HG03103 (cell line): ENCODE measurements at regions not wholly inside any gene's neighbourhood (a gene's known extent, or its start where the extent isn't known, plus 50 kb on each side); places are given as distances from the start of the nearest gene placed in this dataset.

Source experiments
- ATAC-seq: cut with Tn5 transposase; IDR thresholded peaks from one replicate; pipeline ENCODE4 v1.9.1; 2021; ENCODE audit warnings: low read depth; ENCODE audit not compliant: unreplicated experiment

DNA sequence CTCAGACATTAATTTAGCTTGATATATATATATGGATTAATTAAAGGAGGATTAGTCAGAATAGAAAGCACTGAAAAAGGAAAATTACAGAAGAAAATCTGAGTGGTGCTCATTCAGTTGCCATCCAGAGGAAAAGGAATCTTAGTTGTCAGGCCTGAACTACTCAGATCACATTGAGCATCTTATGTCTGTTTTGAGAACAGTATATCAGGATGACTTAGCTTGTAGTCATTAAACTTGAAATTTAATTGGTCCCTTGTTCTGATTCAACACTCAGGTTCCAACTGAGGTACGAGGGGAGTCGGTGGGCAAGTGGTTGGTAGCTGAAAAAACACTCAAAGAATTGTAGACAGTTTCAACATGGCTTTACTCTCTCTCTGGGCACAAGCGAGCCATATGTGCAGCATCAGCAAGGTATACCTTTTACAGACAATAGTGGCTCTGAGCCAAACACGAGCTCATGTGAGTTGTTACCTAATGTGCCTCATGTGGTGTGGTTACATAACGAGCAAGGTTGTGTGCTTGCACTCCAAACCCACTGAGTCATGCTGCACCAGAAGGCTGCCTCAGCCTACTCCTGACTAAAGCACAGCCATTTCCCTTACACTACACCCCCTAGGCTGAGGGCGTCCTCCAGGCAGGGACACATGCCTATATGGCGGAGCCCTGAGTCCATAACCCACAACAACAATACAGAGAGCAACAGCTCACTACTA lies 73.0 kb upstream of the HMGN3 start:
- no peak for ATAC-seq

DNA sequence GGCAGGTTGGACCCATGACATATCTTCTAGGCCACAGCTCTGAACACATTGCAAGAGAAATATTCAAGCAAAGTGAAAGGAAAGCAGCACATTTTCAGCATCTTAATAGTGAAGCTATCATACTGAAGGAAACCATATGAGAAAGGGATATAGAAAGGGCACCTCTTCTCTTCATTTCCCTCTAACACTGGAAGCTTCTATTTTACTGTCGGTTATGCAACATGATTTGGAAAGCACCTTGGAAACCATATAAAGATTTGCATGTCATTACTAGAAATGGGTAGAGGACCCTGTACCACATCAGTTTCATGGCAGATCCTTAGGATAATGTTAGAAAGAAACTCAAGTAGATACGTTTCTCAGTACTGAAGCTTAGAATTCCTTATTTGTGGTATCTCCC lies 70.5 kb upstream of the HMGN3 start:
- no peak for ATAC-seq

- ATAC-seq: no peak
Observed at GRCh38 chr6:79302341-79302740, 67.9 kb upstream of the HMGN3 start.

DNA sequence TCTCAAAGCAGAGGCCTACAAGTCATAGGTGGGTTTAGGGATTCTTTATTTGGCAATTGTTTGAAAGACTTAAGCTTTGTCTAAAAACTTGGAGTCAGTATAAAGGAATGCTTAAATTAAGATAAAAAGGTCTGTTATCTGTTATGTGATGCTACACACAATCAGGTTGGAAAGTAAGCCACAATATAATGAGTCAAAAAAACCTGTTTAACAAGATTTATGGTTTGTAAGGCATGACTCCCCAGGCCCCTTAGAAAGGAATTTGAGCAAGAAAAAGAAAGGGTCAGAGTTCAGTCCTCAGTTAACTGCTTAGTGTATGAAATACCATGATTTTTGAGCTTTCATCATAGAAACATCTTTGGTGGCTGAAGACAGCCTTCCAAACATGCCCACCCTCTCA lies 66.8 kb upstream of the HMGN3 start:
- no peak for ATAC-seq

- ATAC-seq: no peak
Observed at GRCh38 chr6:79296211-79296610, 61.7 kb upstream of the HMGN3 start.
